GM23338 (cell line): ENCODE measurements at regions not wholly inside any gene's neighbourhood (a gene's known extent, or its start where the extent isn't known, plus 50 kb on each side); places are given as distances from the start of the nearest gene placed in this dataset.

ENCODE experiments used
- ATAC-seq: fragments of 200-7000 bp; cut with Tn5 transposase; 3 replicates; pipeline ENCODE4 v1.9.1; 2020
- DNase-seq: peaks from one replicate; pipeline ENCODE4 v3.0.0-alpha.2; 2015; ENCODE audit warnings: low spot score
- H2AFZ ChIP-seq: fragments of 200-600 bp; sonication (generic); 2 replicates; pipeline ENCODE4 v1.8.0; 2016; ENCODE audit warnings: antibody characterized with exemption, mild to moderate bottlenecking, moderate library complexity
- H3F3A ChIP-seq: fragments of 200-600 bp; sonication (generic); replicated peaks from 2 replicates; pipeline ENCODE4 v1.8.0; 2017; ENCODE audit warnings: antibody characterized with exemption, mixed run types, low read depth
- H3K27ac ChIP-seq: fragments of 200-600 bp; sonication (generic); 2 replicates; pipeline ENCODE4 v1.6.1; 2016; ENCODE audit warnings: low read depth
- H3K27me3 ChIP-seq: fragments of 200-600 bp; sonication (generic); 2 replicates; pipeline ENCODE4 v1.8.0; 2016; ENCODE audit warnings: mild to moderate bottlenecking, mixed run types, moderate library complexity; ENCODE audit not compliant: insufficient read depth
- H3K36me3 ChIP-seq: fragments of 200-600 bp; sonication (generic); 2 replicates; pipeline ENCODE4 v1.8.0; 2016; ENCODE audit warnings: mild to moderate bottlenecking; ENCODE audit not compliant: insufficient read depth
- H3K4me1 ChIP-seq: fragments of 200-600 bp; sonication (generic); 2 replicates; pipeline ENCODE4 v1.8.0; 2016; ENCODE audit warnings: mild to moderate bottlenecking, moderate library complexity; ENCODE audit not compliant: insufficient read depth
- H3K4me2 ChIP-seq: fragments of 200-600 bp; sonication (generic); 2 replicates; pipeline ENCODE4 v1.7.1; 2017; ENCODE audit warnings: mixed run types
- H3K4me3 ChIP-seq: fragments of 200-600 bp; sonication (generic); 2 replicates; pipeline ENCODE4 v1.6.1; 2016; ENCODE audit warnings: mixed run types
- H3K79me2 ChIP-seq: fragments of 200-600 bp; sonication (generic); replicated peaks from 2 replicates; pipeline ENCODE4 v1.8.0; 2017; ENCODE audit warnings: mild to moderate bottlenecking; ENCODE audit not compliant: insufficient read depth
- H3K9me2 ChIP-seq: fragments of 200-600 bp; sonication (generic); 2 replicates; pipeline ENCODE4 v1.8.0; 2017; ENCODE audit not compliant: insufficient read depth
- H4K20me1 ChIP-seq: fragments of 200-600 bp; sonication (generic); replicated peaks from 2 replicates; pipeline ENCODE4 v1.8.0; 2017; ENCODE audit warnings: mild to moderate bottlenecking; ENCODE audit not compliant: insufficient read depth
- H3K27ac Mint-ChIP-seq: 2 replicates; pipeline ENCODE4 v1.8.0; 2020; ENCODE audit warnings: inconsistent platforms, mild to moderate bottlenecking, moderate library complexity, mixed read lengths
- H3K27me3 Mint-ChIP-seq: 3 replicates; pipeline ENCODE4 v1.8.0; 2022; ENCODE audit warnings: low read depth, mild to moderate bottlenecking, moderate library complexity, mixed read lengths, inconsistent platforms; ENCODE audit not compliant: insufficient read depth, poor library complexity
- H3K36me3 Mint-ChIP-seq: 3 replicates; pipeline ENCODE4 v1.8.0; 2021; ENCODE audit warnings: low read depth, mild to moderate bottlenecking, inconsistent platforms, moderate library complexity, mixed read lengths
- H3K4me1 Mint-ChIP-seq: 3 replicates; pipeline ENCODE4 v1.8.0; 2020; ENCODE audit warnings: mild to moderate bottlenecking, inconsistent platforms, mixed read lengths
- H3K4me3 Mint-ChIP-seq: 3 replicates; pipeline ENCODE4 v1.8.0; 2021; ENCODE audit warnings: moderate library complexity, mild to moderate bottlenecking, inconsistent platforms, mixed read lengths
- H3K9me3 Mint-ChIP-seq: 3 replicates; pipeline ENCODE4 v1.8.0; 2020; ENCODE audit warnings: moderate library complexity, mild to moderate bottlenecking, inconsistent platforms, mixed read lengths
- CREB1 ChIP-seq: fragments of 250-450 bp; sonication (Bioruptor Pico); IDR thresholded peaks from 2 replicates; pipeline ENCODE4 v1.5.0; 2020; ENCODE audit warnings: low read depth, mild to moderate bottlenecking, moderate library complexity
- ETS1 ChIP-seq: IDR thresholded peaks from 2 replicates; pipeline ENCODE4 v1.6.1; 2016; ENCODE audit warnings: antibody characterized with exemption
- EZH2phosphoT487 ChIP-seq: fragments of 200-600 bp; sonication (generic); IDR thresholded peaks from one replicate; pipeline ENCODE4 v1.8.1; 2018; ENCODE audit warnings: antibody characterized with exemption; ENCODE audit not compliant: unreplicated experiment
- JUNB ChIP-seq: IDR thresholded peaks from one replicate; pipeline ENCODE4 v1.6.1; 2016; ENCODE audit warnings: antibody characterized with exemption; ENCODE audit not compliant: unreplicated experiment
- POLR2AphosphoS5 ChIP-seq: IDR thresholded peaks from 2 replicates; pipeline ENCODE4 v1.6.1; 2016; ENCODE audit warnings: antibody characterized with exemption, low read depth
- REST ChIP-seq: IDR thresholded peaks from one replicate; pipeline ENCODE4 v1.6.1; 2018; ENCODE audit warnings: antibody characterized with exemption; ENCODE audit not compliant: unreplicated experiment
- STAT1 ChIP-seq: IDR thresholded peaks from one replicate; pipeline ENCODE4 v1.6.1; 2016; ENCODE audit warnings: antibody characterized with exemption; ENCODE audit not compliant: unreplicated experiment
- ZNF331 ChIP-seq: fragments of 250-450 bp; sonication (Bioruptor Pico); IDR thresholded peaks from 2 replicates; pipeline ENCODE4 v1.5.0; 2020; ENCODE audit warnings: low read depth, mild to moderate bottlenecking, moderate library complexity
- ZNF462 ChIP-seq: fragments of 250-450 bp; sonication (Bioruptor Pico); IDR thresholded peaks from 2 replicates; pipeline ENCODE4 v1.5.0; 2020; ENCODE audit warnings: mild to moderate bottlenecking, moderate library complexity

DNA sequence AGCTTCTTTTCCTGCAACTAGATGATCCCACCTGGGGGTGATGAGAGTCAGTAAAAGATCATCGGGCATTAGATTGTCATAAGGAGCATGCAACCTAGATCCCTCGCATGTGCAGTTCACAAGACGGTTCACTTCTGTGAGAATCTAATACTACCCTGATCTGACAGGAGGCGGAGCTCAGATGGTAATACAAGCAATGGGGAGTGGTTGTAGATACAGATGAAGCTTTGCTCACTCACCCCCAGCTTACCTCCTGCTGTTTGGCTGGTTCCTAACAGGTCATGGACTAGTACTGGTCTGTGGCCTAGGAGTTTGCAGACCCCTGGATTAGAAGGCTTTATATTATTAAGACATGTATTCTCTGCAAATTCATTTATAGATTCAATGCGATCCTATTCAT lies 181.6 kb upstream of the MGMT start:
- Mint-ChIP-seq H3K4me3 (no peak overlapping the region), H3K4me1 (no peaks in the 10 kb centered on the region), H3K27me3 (peaks cover 2% of the 10 kb centered on the region), H3K9me3 (peaks cover 8% of the 10 kb centered on the region), H3K27ac (no peak overlapping the region), H3K36me3 (no peaks in the 10 kb centered on the region)
- H2AFZ ChIP-seq = no peak overlapping the region
- H3K36me3 ChIP-seq = no peaks in the 10 kb centered on the region
- H3K4me3 ChIP-seq = no peak overlapping the region
- no peaks in the 10 kb centered on the region for H3F3A ChIP-seq
- H4K20me1 ChIP-seq = no peaks in the 10 kb centered on the region
- H3K4me1 ChIP-seq = no peaks in the 10 kb centered on the region
- H3K4me2 ChIP-seq = no peak overlapping the region
- ATAC-seq = no peak
- H3K79me2 ChIP-seq = no peaks in the 10 kb centered on the region
- no peaks in the 10 kb centered on the region for H3K27me3 ChIP-seq
- peaks cover 3% of the 10 kb centered on the region for H3K9me2 ChIP-seq
- TF ChIP-seq JUNB (no peak), EZH2phosphoT487 (no peak), ETS1 (no peak), POLR2AphosphoS5 (no peak), STAT1 (no peak), ZNF462 (CRISPR knock-in tag) (no peak), CREB1 (CRISPR knock-in tag) (no peak), ZNF331 (CRISPR knock-in tag) (no peak), REST (no peak)
- no peak overlapping the region for H3K27ac ChIP-seq
- no peak for DNase-seq
